ENCODE measurements at regions not wholly inside any gene's neighbourhood (a gene's known extent, or its start where the extent isn't known, plus 50 kb on each side); places are given as distances from the start of the nearest gene placed in this dataset.
"Not testable (repeated sequence)": the region's sequence is repeated elsewhere in the genome, so short reads cannot be mapped to it uniquely, and the experiment has no call there.

DNA sequence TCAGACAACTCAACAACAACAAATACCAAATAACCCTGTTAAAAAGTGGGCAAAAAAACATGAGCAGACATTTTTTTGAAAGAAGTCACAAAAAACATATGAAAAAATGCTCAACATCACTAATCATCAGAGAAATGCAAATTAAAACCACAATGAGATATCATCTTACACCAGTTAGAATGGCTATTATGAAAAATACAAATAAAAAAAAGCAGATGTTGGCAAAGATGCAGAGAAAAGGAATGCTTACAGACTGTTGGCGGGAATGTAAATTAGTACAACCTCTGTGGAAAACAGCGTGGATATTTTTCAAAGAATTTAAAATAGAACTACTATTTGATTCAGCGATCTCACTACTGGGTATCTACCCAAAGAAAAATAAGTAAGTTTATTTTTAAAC is 114.0 kb downstream of the SLC38A4 start:
- Mint-ChIP-seq H3K4me1 (no peaks in the 10 kb centered on the region), H3K9me3 (no peaks in the 10 kb centered on the region), H3K27me3 (no peaks in the 10 kb centered on the region), H3K36me3 (no peaks in the 10 kb centered on the region), H3K27ac (no peak overlapping the region), H3K4me3 (no peak overlapping the region)
- CTCF ChIA-PET, result no interaction called here
- no peak for DNase-seq

DNA sequence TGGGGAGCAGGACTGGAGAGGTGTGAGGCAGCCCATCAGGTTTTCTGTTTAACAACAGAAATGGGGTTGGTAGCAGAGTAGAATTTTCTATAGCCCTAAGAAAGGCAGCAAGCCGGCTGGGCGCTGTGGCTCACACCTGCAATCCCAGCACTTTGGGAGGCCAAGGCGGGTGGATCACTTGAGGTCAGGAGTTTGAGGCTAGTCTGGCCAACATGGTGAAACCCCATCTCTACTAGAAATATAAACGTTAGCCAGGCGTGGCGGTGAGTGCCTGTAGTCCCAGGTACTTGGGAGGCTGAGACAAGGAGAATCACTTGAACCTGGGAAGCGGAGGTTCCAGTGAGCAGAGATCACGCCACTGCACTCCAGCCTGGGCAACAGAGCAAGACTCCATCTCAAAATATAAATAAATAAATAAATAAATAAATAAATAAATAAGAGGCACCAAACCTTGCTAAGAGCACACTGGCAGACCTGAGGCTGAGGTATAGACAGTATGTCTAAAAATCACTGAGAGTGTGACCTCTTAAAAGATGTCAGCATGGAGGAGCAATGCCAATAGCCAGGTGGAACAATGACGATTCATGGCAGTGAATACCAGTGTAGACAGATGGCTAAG is 115.6 kb downstream of the SLC38A4 start:
- DNase-seq, result no peak
- no peaks in the 10 kb centered on the region for H3K27me3 Mint-ChIP-seq
- CTCF ChIA-PET, result no interaction called here
- H3K4me1 Mint-ChIP-seq, result no peaks in the 10 kb centered on the region
- H3K27ac Mint-ChIP-seq, result no peak overlapping the region
- H3K36me3 Mint-ChIP-seq, result no peaks in the 10 kb centered on the region
- H3K4me3 Mint-ChIP-seq, result no peak overlapping the region
- no peaks in the 10 kb centered on the region for H3K9me3 Mint-ChIP-seq

DNA sequence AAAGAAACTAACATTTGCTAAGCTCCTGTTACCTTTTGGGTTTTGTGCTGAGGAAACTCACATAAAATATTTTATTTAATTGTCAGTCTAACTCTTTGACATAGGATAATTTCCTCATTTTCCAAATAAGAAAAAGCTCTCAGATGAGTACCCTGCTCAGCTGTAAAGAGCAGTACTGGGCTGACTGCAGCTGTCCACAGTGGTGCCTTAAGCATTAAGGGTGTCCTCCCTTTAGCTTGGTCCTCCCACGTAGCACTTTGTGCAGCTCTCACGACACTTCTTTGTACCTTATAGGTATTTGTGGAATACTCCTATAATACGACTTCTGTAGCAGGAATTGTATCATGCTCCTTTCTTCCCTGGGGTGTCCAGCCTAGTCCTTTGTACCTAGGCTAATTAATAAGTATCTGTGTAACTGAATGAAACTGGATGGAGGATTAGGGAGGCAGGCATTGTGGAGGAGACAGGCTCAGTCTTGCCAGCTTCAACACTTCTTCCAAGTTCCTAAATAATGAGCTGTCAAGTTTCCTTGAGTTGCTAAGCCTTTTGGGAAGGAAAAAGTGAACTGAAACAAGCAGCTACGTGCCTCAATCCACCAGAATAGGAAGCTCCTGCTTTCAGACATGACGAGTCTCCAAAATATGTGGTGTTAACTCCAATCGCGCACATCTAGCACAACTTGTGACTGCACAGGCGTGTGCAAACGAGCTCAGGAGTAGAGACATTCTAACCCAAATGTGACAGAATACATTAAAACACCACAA is 123.0 kb downstream of the SLC38A4 start:
- Mint-ChIP-seq H3K36me3 (no peaks in the 10 kb centered on the region), H3K9me3 (peaks cover 6% of the 10 kb centered on the region), H3K27ac (no peak overlapping the region), H3K4me1 (no peaks in the 10 kb centered on the region), H3K27me3 (peaks cover 4% of the 10 kb centered on the region), H3K4me3 (no peak overlapping the region)
- no peak for DNase-seq
- CTCF ChIA-PET, result interaction anchor here (0.5 kb wide), 1 partner anchor 28 kb away, joined by 3 read pairs; no protein-coding TSS in a partner anchor

DNA sequence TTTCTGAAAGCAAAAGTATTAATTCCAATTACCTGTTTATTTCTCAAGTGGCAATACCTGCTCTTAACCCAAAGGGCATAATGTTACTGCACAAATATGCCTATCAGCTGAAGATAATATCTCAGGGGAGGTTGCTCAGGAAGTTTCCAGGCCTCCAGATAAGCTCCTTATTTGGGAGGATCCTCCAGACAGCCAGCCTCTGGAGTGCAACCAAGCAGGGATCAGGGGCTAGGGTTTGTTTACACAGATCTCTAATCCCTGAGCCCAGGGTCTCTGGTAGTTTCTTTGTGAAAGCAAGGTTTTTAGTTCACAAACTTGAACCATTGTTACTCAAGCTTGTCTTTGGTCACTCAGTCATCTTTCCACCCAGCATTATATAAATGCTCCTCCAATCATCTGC is 124.4 kb downstream of the SLC38A4 start:
- Mint-ChIP-seq H3K4me1 (no peaks in the 10 kb centered on the region), H3K4me3 (no peak overlapping the region), H3K27me3 (peaks cover 4% of the 10 kb centered on the region), H3K9me3 (peaks cover 10% of the 10 kb centered on the region), H3K27ac (no peak overlapping the region), H3K36me3 (no peaks in the 10 kb centered on the region)
- DNase-seq, result no peak
- CTCF ChIA-PET, result no interaction called here

GRCh38 chr12:46699986-46700385 is 125.8 kb downstream of the SLC38A4 start:
- H3K4me3 Mint-ChIP-seq, result no peak overlapping the region
- H3K4me1 Mint-ChIP-seq, result no peaks in the 10 kb centered on the region
- no peak for DNase-seq
- H3K27me3 Mint-ChIP-seq, result peaks cover 4% of the 10 kb centered on the region
- CTCF ChIA-PET, result no interaction called here
- H3K36me3 Mint-ChIP-seq, result no peaks in the 10 kb centered on the region
- H3K27ac Mint-ChIP-seq, result no peak overlapping the region
- H3K9me3 Mint-ChIP-seq, result peaks cover 10% of the 10 kb centered on the region

DNA sequence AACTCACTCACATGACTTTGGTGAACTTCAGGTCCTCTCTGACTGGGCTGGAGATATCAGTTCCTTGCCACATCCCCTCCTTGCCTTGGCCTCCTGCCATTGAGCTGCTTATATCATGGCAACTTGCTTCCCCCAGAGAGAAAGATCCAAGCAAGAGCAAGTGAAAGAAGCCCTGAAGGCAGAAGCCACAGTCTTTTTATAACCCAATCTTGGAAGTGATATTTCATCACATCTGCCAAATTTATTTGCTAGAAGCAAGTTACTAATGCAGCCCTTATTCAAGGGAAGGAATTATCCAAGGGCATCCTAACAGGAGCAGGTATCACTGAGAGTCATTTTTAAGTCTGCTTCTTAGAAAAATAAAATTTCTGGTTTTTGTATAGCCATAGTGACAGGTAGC is 127.8 kb downstream of the SLC38A4 start:
- peaks cover 10% of the 10 kb centered on the region for H3K9me3 Mint-ChIP-seq
- no peaks in the 10 kb centered on the region for H3K4me1 Mint-ChIP-seq
- H3K27ac Mint-ChIP-seq, result no peak overlapping the region
- peaks cover 4% of the 10 kb centered on the region for H3K27me3 Mint-ChIP-seq
- H3K36me3 Mint-ChIP-seq, result no peaks in the 10 kb centered on the region
- CTCF ChIA-PET, result interaction anchor here (1.5 kb wide), 1 partner anchor 323 kb away, joined by 3 read pairs; no protein-coding TSS in a partner anchor
- no peak for DNase-seq
- no peak overlapping the region for H3K4me3 Mint-ChIP-seq

DNA sequence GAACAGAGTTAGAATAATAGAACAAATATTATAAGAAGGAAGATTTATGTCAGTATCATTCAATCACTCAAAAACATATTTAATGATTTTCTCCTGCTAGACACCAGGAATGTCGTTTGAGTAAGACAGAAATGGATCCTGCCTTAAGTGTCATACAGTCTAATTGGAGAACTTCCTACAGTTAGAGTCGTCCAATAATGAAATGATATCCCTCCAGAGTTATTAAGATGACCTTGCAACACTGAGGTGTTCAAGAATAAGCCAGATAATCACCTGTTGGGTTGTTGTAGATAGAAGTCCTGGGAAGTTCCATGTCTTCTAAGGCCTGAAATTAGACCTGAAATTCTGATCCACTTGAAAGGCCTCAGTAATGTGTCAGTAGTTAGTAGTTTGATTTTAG is 132.3 kb downstream of the SLC38A4 start:
- Mint-ChIP-seq H3K9me3 (peaks cover 9% of the 10 kb centered on the region), H3K27me3 (no peaks in the 10 kb centered on the region), H3K36me3 (no peaks in the 10 kb centered on the region), H3K27ac (no peak overlapping the region), H3K4me3 (no peak overlapping the region), H3K4me1 (no peaks in the 10 kb centered on the region)
- DNase-seq, result no peak
- CTCF ChIA-PET, result no interaction called here

GRCh38 chr12:46693034-46693433 is 132.8 kb downstream of the SLC38A4 start:
- Mint-ChIP-seq H3K27ac (no peak overlapping the region), H3K36me3 (no peaks in the 10 kb centered on the region), H3K4me1 (no peaks in the 10 kb centered on the region), H3K4me3 (no peak overlapping the region), H3K9me3 (peaks cover 6% of the 10 kb centered on the region), H3K27me3 (no peaks in the 10 kb centered on the region)
- CTCF ChIA-PET, result no interaction called here
- DNase-seq, result no peak

- no peaks in the 10 kb centered on the region for H3K4me1 Mint-ChIP-seq
- H3K4me3 Mint-ChIP-seq, result no peak overlapping the region
- no peaks in the 10 kb centered on the region for H3K27me3 Mint-ChIP-seq
- no peak overlapping the region for H3K27ac Mint-ChIP-seq
- no peak for DNase-seq
- CTCF ChIA-PET, result no interaction called here
- peaks cover 4% of the 10 kb centered on the region for H3K9me3 Mint-ChIP-seq
- no peaks in the 10 kb centered on the region for H3K36me3 Mint-ChIP-seq
These were observed 133.2 kb downstream of the SLC38A4 start for GRCh38 chr12:46692606-46693005.

DNA sequence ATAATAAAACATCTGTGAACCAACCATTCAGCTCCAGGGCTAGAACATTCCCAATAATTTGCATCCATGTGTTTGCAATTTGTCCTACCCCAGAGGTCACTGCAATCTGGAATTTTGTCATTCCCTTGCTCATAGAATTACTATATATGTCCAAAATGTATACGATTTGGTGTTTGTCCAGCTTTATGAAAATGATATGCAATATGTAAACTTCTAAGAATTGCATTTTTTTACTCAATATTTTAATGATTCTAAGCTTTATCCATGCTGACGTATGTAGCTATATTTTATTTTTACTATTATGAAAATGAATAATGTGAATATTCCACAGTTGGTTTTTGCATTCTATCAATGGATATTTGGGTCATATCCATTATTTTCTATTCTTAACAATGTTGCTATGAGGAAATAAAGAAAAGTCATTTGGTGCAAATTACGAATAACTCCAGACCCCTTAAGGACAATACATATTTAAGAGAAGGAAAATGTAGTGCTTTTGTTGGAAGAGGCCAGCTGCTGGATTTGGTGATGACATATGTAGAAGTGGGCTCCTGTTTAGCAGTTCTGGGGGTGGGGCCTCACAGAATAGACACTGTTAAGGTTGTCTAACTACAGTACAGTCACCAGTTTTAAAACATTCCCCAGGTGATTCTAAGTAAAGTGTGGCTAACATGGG is 139.4 kb downstream of the SLC38A4 start:
- no peak overlapping the region for H3K4me3 Mint-ChIP-seq
- CTCF ChIA-PET, result interaction anchor here (0.6 to 1.4 kb wide), 6 partner anchors 11 to 561 kb away, joined by 3 to 5 read pairs (median 3); no protein-coding TSS in a partner anchor
- no peak for DNase-seq
- H3K27me3 Mint-ChIP-seq, result peaks cover 5% of the 10 kb centered on the region
- no peaks in the 10 kb centered on the region for H3K36me3 Mint-ChIP-seq
- H3K9me3 Mint-ChIP-seq, result peaks cover 4% of the 10 kb centered on the region
- H3K27ac Mint-ChIP-seq, result no peak overlapping the region
- H3K4me1 Mint-ChIP-seq, result no peaks in the 10 kb centered on the region

- H3K4me1 Mint-ChIP-seq, CTCF ChIA-PET, H3K27ac Mint-ChIP-seq, H3K27me3 Mint-ChIP-seq, H3K36me3 Mint-ChIP-seq, H3K4me3 Mint-ChIP-seq, H3K9me3 Mint-ChIP-seq, DNase-seq: not testable (repeated sequence)
These were observed 141.6 kb downstream of the SLC38A4 start for GRCh38 chr12:46684243-46684642.

DNA sequence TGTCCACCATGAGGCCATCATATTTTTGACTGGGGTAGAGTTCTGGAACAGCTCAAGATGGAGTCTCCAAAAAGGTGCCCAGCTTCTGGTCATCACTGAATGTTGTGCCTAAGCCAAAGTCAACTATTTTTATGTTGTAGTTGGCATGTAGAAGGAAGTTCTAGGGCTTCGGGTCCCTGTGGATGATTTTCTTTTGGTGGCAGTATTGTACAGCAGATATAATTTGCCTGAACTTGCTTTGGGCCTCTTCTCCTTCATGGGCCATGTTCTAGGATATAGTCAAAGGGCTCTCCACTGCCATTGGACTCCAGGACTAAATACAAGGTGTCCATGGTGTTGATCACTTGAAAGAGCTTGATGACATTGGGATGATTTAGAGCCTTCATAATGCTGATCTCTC is 143.6 kb downstream of the SLC38A4 start:
- DNase-seq, result no peak
- Mint-ChIP-seq H3K4me1 (no peaks in the 10 kb centered on the region), H3K36me3 (no peaks in the 10 kb centered on the region), H3K27me3 (peaks cover 5% of the 10 kb centered on the region), H3K4me3 (no peak overlapping the region), H3K27ac (no peak overlapping the region), H3K9me3 (peaks cover 4% of the 10 kb centered on the region)
- CTCF ChIA-PET, result interaction anchor here (0.5 to 1.2 kb wide), 2 partner anchors 251 to 558 kb away, joined by 3 to 4 read pairs; no protein-coding TSS in a partner anchor

DNA sequence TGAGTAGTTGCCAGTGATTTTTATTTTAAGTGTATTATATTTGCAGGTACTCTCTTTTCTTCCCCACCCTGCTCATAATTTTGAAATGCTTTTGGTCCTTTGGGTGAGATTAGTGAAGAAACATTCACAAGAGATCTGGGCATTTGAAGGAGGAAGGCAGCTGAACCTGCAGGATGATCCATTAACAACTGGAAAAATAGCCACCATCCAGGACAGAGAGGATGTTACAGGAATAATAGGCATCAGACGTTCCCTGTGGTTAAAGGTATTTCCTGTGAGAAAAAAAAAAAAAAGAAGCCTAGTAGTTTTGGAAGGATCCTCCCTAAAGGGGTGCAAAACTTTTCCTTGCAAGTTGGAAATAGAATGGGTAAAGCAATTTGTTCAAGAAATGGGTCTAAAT is 145.3 kb downstream of the SLC38A4 start:
- Mint-ChIP-seq H3K27ac (no peak overlapping the region), H3K36me3 (no peaks in the 10 kb centered on the region), H3K4me1 (no peaks in the 10 kb centered on the region), H3K27me3 (peaks cover 3% of the 10 kb centered on the region), H3K9me3 (peaks cover 4% of the 10 kb centered on the region), H3K4me3 (no peak overlapping the region)
- CTCF ChIA-PET, result interaction anchor here (1.5 kb wide), 1 partner anchor 610 kb away, joined by 3 read pairs; no protein-coding TSS in a partner anchor
- DNase-seq, result no peak

GRCh38 chr12:46679754-46680153 is 146.0 kb downstream of the SLC38A4 start:
- Mint-ChIP-seq H3K4me3 (no peak overlapping the region), H3K9me3 (peaks cover 4% of the 10 kb centered on the region), H3K36me3 (no peaks in the 10 kb centered on the region), H3K27ac (no peak overlapping the region), H3K27me3 (no peaks in the 10 kb centered on the region), H3K4me1 (no peaks in the 10 kb centered on the region)
- DNase-seq, result no peak
- CTCF ChIA-PET, result interaction anchor here (0.7 to 1.5 kb wide), 2 partner anchors 315 to 609 kb away, joined by 3 read pairs; no protein-coding TSS in a partner anchor

Data from activated naive CD4-positive, alpha-beta T cell treated with anti-CD3 and anti-CD28 coated beads, Interleukin-2, amount 10 ng/mL, durations not matched to agents 7 days and 5 days (primary cell).